Heart right ventricle (tissue), 16 donors: ENCODE measurements at regions not wholly inside any gene's neighbourhood (a gene's known extent, or its start where the extent isn't known, plus 50 kb on each side); places are given as distances from the start of the nearest gene placed in this dataset.

ENCODE experiments used
- ATAC-seq, 8 donors: fragments of 200-7000 bp; cut with Tn5 transposase; one replicate each; pipeline ENCODE4 v1.9.1; 2020; ENCODE audit warnings: mild to moderate bottlenecking in 8 of 8, moderate library complexity in 8 of 8, moderate number of reproducible peaks in 1 of 8
- DNase-seq, 2 donors: peaks; one replicate each; pipeline ENCODE4 v3.0.0-alpha.2; 2020
- H3K27ac ChIP-seq, 10 donors: fragments of 200-600 bp; sonication (generic) in 2 of 10; one replicate each; pipeline versions ENCODE4 v1.5.0 to v1.8.0; 2020 to 2022; ENCODE audit warnings: mild to moderate bottlenecking in 3 of 10
- H3K27me3 ChIP-seq, 7 donors: fragments of 200-600 bp; one replicate each; pipeline ENCODE4 v1.8.0; 2021 to 2022; ENCODE audit warnings: mild to moderate bottlenecking in 2 of 7
- H3K36me3 ChIP-seq, 9 donors: fragments of 200-600 bp; sonication (generic) in 1 of 9; one replicate each; pipeline versions ENCODE4 v1.5.0 to v1.8.0; 2020 to 2022; ENCODE audit warnings: mild to moderate bottlenecking in 2 of 9
- H3K4me1 ChIP-seq, 9 donors: fragments of 200-600 bp; sonication (generic) in 1 of 9; one replicate each; pipeline versions ENCODE4 v1.5.0 to v1.8.0; 2020 to 2022; ENCODE audit warnings: mild to moderate bottlenecking in 4 of 9
- H3K4me3 ChIP-seq, 10 donors: fragments of 200-600 bp; sonication (generic) in 2 of 10; one replicate each; pipeline versions ENCODE4 v1.5.0 to v1.8.0; 2020 to 2022; ENCODE audit warnings: mild to moderate bottlenecking in 7 of 10, moderate library complexity in 2 of 10
- H3K9me3 ChIP-seq, 11 donors: fragments of 200-600 bp in 10 of 11; sonication (generic) in 2 of 11; one replicate each; pipeline versions ENCODE4 v1.5.0 to v1.8.0; 2013 to 2022; ENCODE audit warnings: mild to moderate bottlenecking in 2 of 11, control low read depth in 1 of 11, moderate library complexity in 1 of 11
- CTCF ChIP-seq, 9 donors: fragments of 200-600 bp; sonication (generic) in 2 of 9; IDR thresholded peaks; one replicate each; pipeline versions ENCODE4 v1.5.0 to v1.8.0; 2021 to 2022; ENCODE audit warnings: antibody characterized with exemption in 9 of 9, mild to moderate bottlenecking in 5 of 9, moderate library complexity in 1 of 9
- whole genome bisulfite sequencing, 2 donors: extraction: QIAGEN DNeasy Blood & Tissue Kit; methylation state at CpG; one replicate each; pipeline ENCODE4 v1.1.7; 2013; ENCODE audit warnings: inconsistent platforms in 1 of 2; 5-methylcytosine and 5-hydroxymethylcytosine counted together
- intact Hi-C, 10 donors: fragments of 100-400 bp; cut with DNase I; formaldehyde crosslinking; loops; one replicate each; pipeline versions ENCODE4 v1.11.1 to v1.14.2; 2022
- donor health status: Arrhythmogenic right ventricular cardiomyopathy.
- donor health status: ischemic (EF 13 %, LVEDD 7.1; RV severe dilation, severe dysfunction).
- donor health status: healthy with polysubstance abuse.
- donor health status: DM: no; HTN: yes; CAD: no.
- donor health status: DM: no; HTN: no; CAD: no.
- donor health status: ischemic (EF 25% LVEDD 6.9; RV normal size, moderate dysfunction).
- donor health status: ischemic (EF 25% LVEDD 5.7; RV mildly dilated, moderate dysfunction).
- donor health status: healthy.
- donor health status: DM: yes; HTN: yes; CAD: no.
- donor health status: Ischemic cardiomyopathy.
- donor health status: ischemic (EF 35%, LVEDD 5.7; RV mildly dilated, moderate dysfunction).
- donor health status: nonischemic (EF 11% LVEDD 7.7; RV severe dilation, severe dysfunction).
- donor health status: DM: yes; HTN: yes; CAD: no.
- donor health status: PGD.
- donor health status: ischemic (EF 29% LVEDD 5.4; RV normal size, mild dysfunction).
- donor health status: nonischemic (EF 23%, LVEDD 6.1; RV moderate dilation, normal function).

- TF ChIP-seq CTCF (IDR thresholded peaks at IDR 0.05), result no peak
- intact Hi-C loops, result no loop called here
- peaks cover 0 to 11% (median 0%) of the 10 kb centered on the region in 9 donors for H3K4me1 ChIP-seq
- no peaks in the 10 kb centered on the region for H3K27me3 ChIP-seq
- WGBS, 2 donors, result 39 to 45% methylated on average over 3 of the region's 3 CpGs
- no peaks in the 10 kb centered on the region for H3K36me3 ChIP-seq
- DNase-seq (no peak), ATAC-seq (no peak)
- no peak overlapping the region for H3K4me3 ChIP-seq
- no peaks in the 10 kb centered on the region for H3K9me3 ChIP-seq
- no peak overlapping the region for H3K27ac ChIP-seq
Measured at GRCh38 chr4:165757451-165757850, 115.6 kb upstream of the TLL1 start.

- peaks cover 0 to 11% (median 0%) of the 10 kb centered on the region in 9 donors for H3K4me1 ChIP-seq
- no peak for DNase-seq
- H3K4me3 ChIP-seq, result no peak overlapping the region
- intact Hi-C loops, result no loop called here
- ATAC-seq, result no peak
- H3K36me3 ChIP-seq, result no peaks in the 10 kb centered on the region
- H3K9me3 ChIP-seq, result no peaks in the 10 kb centered on the region
- H3K27ac ChIP-seq, result no peak overlapping the region
- TF ChIP-seq CTCF (IDR thresholded peaks at IDR 0.05), result no peak
- WGBS, 2 donors, result 70 to 74% methylated on average over 2 of the region's 2 CpGs
- H3K27me3 ChIP-seq, result no peaks in the 10 kb centered on the region
Measured at GRCh38 chr4:165758086-165758485, 115.0 kb upstream of the TLL1 start.

DNA sequence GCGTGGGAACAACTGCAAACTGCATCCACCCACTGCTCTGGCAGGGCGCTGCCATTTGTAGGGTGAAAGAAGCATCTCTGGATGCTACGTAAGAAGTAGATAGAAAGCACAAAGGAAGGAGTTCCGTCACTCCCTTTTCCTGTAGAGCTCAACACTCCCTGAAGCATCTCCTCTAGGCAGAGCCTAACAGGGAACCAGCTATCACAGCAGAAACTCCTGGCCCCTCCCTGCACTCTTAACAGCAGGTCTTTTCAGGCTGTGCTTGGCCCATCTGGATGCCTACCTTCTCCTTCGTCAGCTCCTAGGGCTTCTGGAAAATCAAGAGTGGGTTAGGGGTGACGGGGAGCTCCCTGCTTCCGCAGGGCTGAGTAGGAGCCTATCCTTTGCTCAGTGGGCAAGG is 112.9 kb upstream of the TLL1 start:
- WGBS, 2 donors, result 78 to 88% methylated on average over 7 of the region's 7 CpGs
- no peaks in the 10 kb centered on the region for H3K9me3 ChIP-seq
- no peak for DNase-seq
- peak in 2 of 8 donors; percentile 22 to 29 for ATAC-seq
- no peaks in the 10 kb centered on the region for H3K27me3 ChIP-seq
- H3K4me3 ChIP-seq, result no peak overlapping the region
- H3K36me3 ChIP-seq, result no peaks in the 10 kb centered on the region
- intact Hi-C loops, result no loop called here
- no peak for TF ChIP-seq CTCF (IDR thresholded peaks at IDR 0.05)
- H3K27ac ChIP-seq, result no peak overlapping the region
- peaks cover 0 to 23% (median 7%) of the 10 kb centered on the region in 9 donors for H3K4me1 ChIP-seq

GRCh38 chr4:165761963-165762362 is 111.1 kb upstream of the TLL1 start:
- ATAC-seq, result no peak

More at GRCh38 chr4:165761963-165762362, 111.1 kb upstream of the TLL1 start:
- no peaks in the 10 kb centered on the region for H3K9me3 ChIP-seq
- DNase-seq, result no peak
- H3K27ac ChIP-seq, result no peak overlapping the region
- intact Hi-C loops, result no loop called here
- 85 to 86% methylated on average over 1 of the region's 1 CpG for WGBS, 2 donors
- peaks cover 0 to 39% (median 7%) of the 10 kb centered on the region in 9 donors for H3K4me1 ChIP-seq
- TF ChIP-seq CTCF (IDR thresholded peaks at IDR 0.05), result no peak
- no peaks in the 10 kb centered on the region for H3K36me3 ChIP-seq
- H3K4me3 ChIP-seq, result no peak overlapping the region
- no peaks in the 10 kb centered on the region for H3K27me3 ChIP-seq
